Testis (tissue), 2 donors: ENCODE measurements at regions not wholly inside any gene's neighbourhood (a gene's known extent, or its start where the extent isn't known, plus 50 kb on each side); places are given as distances from the start of the nearest gene placed in this dataset.

Source experiments
- CTCF ChIP-seq, 3 experiments: fragments of 450-650 bp in 2 of 3; fragments of 200-600 bp in 1 of 3; sonication (generic) in 1 of 3; IDR thresholded peaks; one replicate each; pipeline ENCODE4 v1.5.1; 2016 to 2019; ENCODE audit warnings: antibody characterized with exemption in 3 of 3, mild to moderate bottlenecking in 2 of 3, moderate library complexity in 1 of 3
- POLR2A ChIP-seq: fragments of 450-650 bp; IDR thresholded peaks from one replicate; pipeline ENCODE4 v1.6.1; 2017; ENCODE audit warnings: antibody characterized with exemption, mild to moderate bottlenecking, moderate library complexity

DNA sequence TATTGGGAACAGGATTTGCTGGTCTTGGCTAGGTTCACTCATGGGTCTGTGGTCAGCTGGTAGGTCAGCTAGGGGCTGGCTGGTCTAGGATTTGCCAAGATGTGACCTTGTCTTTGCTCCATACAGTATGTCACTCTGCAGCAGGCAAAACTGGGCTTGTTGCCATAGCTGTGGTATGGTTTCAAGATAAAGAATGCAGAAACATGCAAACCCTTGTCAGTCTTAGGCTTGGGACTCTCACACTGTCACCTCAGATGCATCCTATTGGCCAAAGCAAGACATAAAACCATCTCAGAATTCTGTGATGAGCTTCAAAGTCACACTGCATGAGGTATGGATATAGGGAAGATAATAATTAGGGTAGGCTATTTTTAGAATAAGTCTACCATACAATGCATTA lies 66.6 kb upstream of the TBC1D5 start:
- TF ChIP-seq CTCF (IDR thresholded peaks at IDR 0.05) (no peak), POLR2A (no peak)
